ENCODE measurements at regions not wholly inside any gene's neighbourhood (a gene's known extent, or its start where the extent isn't known, plus 50 kb on each side); places are given as distances from the start of the nearest gene placed in this dataset.

DNA sequence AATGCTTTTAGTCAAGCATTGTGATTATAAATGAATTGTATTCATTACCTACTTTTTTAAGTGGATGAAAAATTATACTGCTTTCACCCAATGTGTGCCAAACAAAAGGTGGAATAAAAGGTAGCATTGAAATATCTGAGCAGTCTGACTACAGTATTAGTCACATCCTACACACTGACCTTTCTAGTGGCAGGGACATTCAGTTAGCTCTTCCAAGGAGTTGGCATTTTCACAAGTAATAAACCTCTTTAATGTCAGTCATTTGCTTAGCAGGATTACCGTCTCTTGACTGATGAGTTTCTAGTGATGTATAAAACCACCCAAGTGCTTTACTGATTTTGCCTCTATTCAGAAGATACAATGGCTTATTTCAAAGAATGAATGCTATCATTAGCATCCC is 687.9 kb downstream of the ARAP2 start:
- H3K27me3 ChIP-seq, result no peaks in the 10 kb centered on the region
- no peak for TF ChIP-seq EP300 (IDR thresholded peaks at IDR 0.05)
- no peak for TF ChIP-seq CTCF (IDR thresholded peaks at IDR 0.05)
- no peak for TF ChIP-seq POLR2A (IDR thresholded peaks at IDR 0.05)
- DNase-seq (ENCODE audit: low spot score in 2 of 2), result no peak
- H3K36me3 ChIP-seq, result no peaks in the 10 kb centered on the region
- no peak overlapping the region for H3K4me3 ChIP-seq
- no peaks in the 10 kb centered on the region for H3K4me1 ChIP-seq
- no peak overlapping the region for H3K27ac ChIP-seq
- peaks cover 0 to 13% (median 0%) of the 10 kb centered on the region in 4 donors for H3K9me3 ChIP-seq
- WGBS, 2 donors, result 64 to 84% methylated on average over 1 of the region's 1 CpG

GRCh38 chr4:35559559-35560365 is 684.6 kb downstream of the ARAP2 start:
- 91 to 94% methylated on average over 17 to 19 of the region's 19 CpGs for WGBS, 2 donors
- H3K27me3 ChIP-seq, result no peaks in the 10 kb centered on the region
- no peak overlapping the region for H3K27ac ChIP-seq
- H3K36me3 ChIP-seq, result no peaks in the 10 kb centered on the region
- no peak for DNase-seq (ENCODE audit: low spot score in 2 of 2)
- no peak overlapping the region for H3K4me3 ChIP-seq
- H3K4me1 ChIP-seq, result no peaks in the 10 kb centered on the region
- H3K9me3 ChIP-seq, result peaks cover 0 to 13% (median 0%) of the 10 kb centered on the region in 4 donors
- no peak for TF ChIP-seq CTCF (IDR thresholded peaks at IDR 0.05)
- no peak for TF ChIP-seq POLR2A (IDR thresholded peaks at IDR 0.05)
- no peak for TF ChIP-seq EP300 (IDR thresholded peaks at IDR 0.05)

- H3K9me3 ChIP-seq, result peaks cover 0 to 13% (median 0%) of the 10 kb centered on the region in 4 donors
- no peaks in the 10 kb centered on the region for H3K4me1 ChIP-seq
- H3K27ac ChIP-seq, result no peak overlapping the region
- no peak overlapping the region for H3K4me3 ChIP-seq
- H3K36me3 ChIP-seq, result no peaks in the 10 kb centered on the region
- TF ChIP-seq EP300 (IDR thresholded peaks at IDR 0.05) (no peak), POLR2A (IDR thresholded peaks at IDR 0.05) (no peak), CTCF (IDR thresholded peaks at IDR 0.05) (no peak)
- DNase-seq (ENCODE audit: low spot score in 2 of 2), result no peak
- H3K27me3 ChIP-seq, result no peaks in the 10 kb centered on the region
- WGBS, 2 donors, result 37 to 44% methylated on average over 2 of the region's 2 CpGs
Measured at GRCh38 chr4:35562861-35563260, 681.5 kb downstream of the ARAP2 start.

GRCh38 chr4:35565640-35566039 is 678.7 kb downstream of the ARAP2 start:
- 92 to 93% methylated on average over 3 of the region's 3 CpGs for WGBS, 2 donors
- TF ChIP-seq EP300 (IDR thresholded peaks at IDR 0.05) (no peak), POLR2A (IDR thresholded peaks at IDR 0.05) (no peak), CTCF (IDR thresholded peaks at IDR 0.05) (no peak)
- no peak for DNase-seq (ENCODE audit: low spot score in 2 of 2)
- no peaks in the 10 kb centered on the region for H3K4me1 ChIP-seq
- no peak overlapping the region for H3K27ac ChIP-seq
- H3K36me3 ChIP-seq, result no peaks in the 10 kb centered on the region
- H3K27me3 ChIP-seq, result no peaks in the 10 kb centered on the region
- H3K9me3 ChIP-seq, result no peaks in the 10 kb centered on the region
- H3K4me3 ChIP-seq, result no peak overlapping the region

GRCh38 chr4:35591035-35591434 is 653.3 kb downstream of the ARAP2 start:
- DNase-seq (ENCODE audit: low spot score in 2 of 2), result no peak
- no peaks in the 10 kb centered on the region for H3K36me3 ChIP-seq
- no peak overlapping the region for H3K27ac ChIP-seq
- no peak for TF ChIP-seq CTCF (IDR thresholded peaks at IDR 0.05)
- no peak for TF ChIP-seq POLR2A (IDR thresholded peaks at IDR 0.05)
- TF ChIP-seq EP300 (IDR thresholded peaks at IDR 0.05), result no peak
- no peaks in the 10 kb centered on the region for H3K4me1 ChIP-seq
- no peaks in the 10 kb centered on the region for H3K27me3 ChIP-seq
- H3K4me3 ChIP-seq, result no peak overlapping the region
- no peaks in the 10 kb centered on the region for H3K9me3 ChIP-seq
